Chondrocyte (in vitro differentiated cells): ENCODE measurements at regions not wholly inside any gene's neighbourhood (a gene's known extent, or its start where the extent isn't known, plus 50 kb on each side); places are given as distances from the start of the nearest gene placed in this dataset.
"Not testable (repeated sequence)": the region's sequence is repeated elsewhere in the genome, so short reads cannot be mapped to it uniquely, and the experiment has no call there.

Experiments used
- DNase-seq: peaks from one replicate; pipeline ENCODE4 v3.0.0; 2021; ENCODE audit warnings: mixed read lengths, low spot score
- H3K27ac Mint-ChIP-seq: one replicate; pipeline ENCODE4 v1.8.0; 2021; ENCODE audit warnings: mild to moderate bottlenecking, moderate library complexity, mixed read lengths; ENCODE audit not compliant: unreplicated experiment
- H3K27me3 Mint-ChIP-seq: 2 replicates; pipeline ENCODE4 v1.8.0; 2021; ENCODE audit warnings: low read depth, mixed read lengths
- H3K36me3 Mint-ChIP-seq: 2 replicates; pipeline ENCODE4 v1.8.0; 2021; ENCODE audit warnings: low read depth, mixed read lengths
- H3K4me1 Mint-ChIP-seq: 2 replicates; pipeline ENCODE4 v1.8.0; 2021; ENCODE audit warnings: low read depth, mild to moderate bottlenecking, mixed read lengths
- H3K4me3 Mint-ChIP-seq: one replicate; pipeline ENCODE4 v1.8.0; 2021; ENCODE audit warnings: mild to moderate bottlenecking, moderate library complexity, mixed read lengths; ENCODE audit not compliant: unreplicated experiment
- H3K9me3 Mint-ChIP-seq: 2 replicates; pipeline ENCODE4 v1.8.0; 2021; ENCODE audit warnings: low read depth, mixed read lengths
- CTCF ChIP-seq: fragments of 200-600 bp; sonication (generic); IDR thresholded peaks from 2 replicates; pipeline ENCODE4 v1.5.0; 2021; ENCODE audit warnings: antibody characterized with exemption, mild to moderate bottlenecking, moderate library complexity

- not testable (repeated sequence) for DNase-seq, H3K4me3 Mint-ChIP-seq, H3K4me1 Mint-ChIP-seq, H3K27ac Mint-ChIP-seq, H3K36me3 Mint-ChIP-seq, H3K9me3 Mint-ChIP-seq
- peaks cover 23% of the 10 kb centered on the region for H3K27me3 Mint-ChIP-seq
Observed at GRCh38 chr15:84395881-84396280, 160.3 kb downstream of the GOLGA6L4 start.

- not testable (repeated sequence) for H3K9me3 Mint-ChIP-seq, DNase-seq, H3K4me3 Mint-ChIP-seq, H3K36me3 Mint-ChIP-seq, H3K4me1 Mint-ChIP-seq, H3K27ac Mint-ChIP-seq
- peaks cover 13% of the 10 kb centered on the region for H3K27me3 Mint-ChIP-seq
Observed at GRCh38 chr15:84397066-84397465, 161.5 kb downstream of the GOLGA6L4 start.

GRCh38 chr15:84398087-84398486, 162.5 kb downstream of the GOLGA6L4 start:
- H3K36me3 Mint-ChIP-seq, H3K9me3 Mint-ChIP-seq, H3K27ac Mint-ChIP-seq, DNase-seq, H3K4me1 Mint-ChIP-seq, H3K4me3 Mint-ChIP-seq, H3K27me3 Mint-ChIP-seq: not testable (repeated sequence)

GRCh38 chr15:84398763-84399701, 163.5 kb downstream of the GOLGA6L4 start:
- H3K4me3 Mint-ChIP-seq: no peak overlapping the region
- DNase-seq: no peak
- no peak overlapping the region for H3K27ac Mint-ChIP-seq
- no peaks in the 10 kb centered on the region for H3K9me3 Mint-ChIP-seq
- TF ChIP-seq CTCF: no peak
- peaks cover 4% of the 10 kb centered on the region for H3K36me3 Mint-ChIP-seq
- H3K27me3 Mint-ChIP-seq: peaks cover under 1% of the 10 kb centered on the region
- H3K4me1 Mint-ChIP-seq: no peaks in the 10 kb centered on the region

GRCh38 chr15:84400017-84400740, 164.6 kb downstream of the GOLGA6L4 start:
- no peak for TF ChIP-seq CTCF
- Mint-ChIP-seq H3K27me3 (no peaks in the 10 kb centered on the region), H3K9me3 (no peaks in the 10 kb centered on the region), H3K27ac (no peak overlapping the region), H3K4me1 (no peaks in the 10 kb centered on the region), H3K36me3 (peaks cover 4% of the 10 kb centered on the region), H3K4me3 (no peak overlapping the region)
- no peak for DNase-seq

GRCh38 chr15:84400820-84401219, 165.2 kb downstream of the GOLGA6L4 start:
- no peak for TF ChIP-seq CTCF
- Mint-ChIP-seq H3K27me3 (no peaks in the 10 kb centered on the region), H3K4me3 (no peak overlapping the region), H3K27ac (no peak overlapping the region), H3K4me1 (no peaks in the 10 kb centered on the region), H3K36me3 (peaks cover 4% of the 10 kb centered on the region), H3K9me3 (no peaks in the 10 kb centered on the region)
- no peak for DNase-seq

GRCh38 chr15:84401461-84401860, 165.9 kb downstream of the GOLGA6L4 start:
- DNase-seq, H3K9me3 Mint-ChIP-seq, H3K27ac Mint-ChIP-seq, H3K4me3 Mint-ChIP-seq, H3K4me1 Mint-ChIP-seq, H3K27me3 Mint-ChIP-seq, H3K36me3 Mint-ChIP-seq: not testable (repeated sequence)

GRCh38 chr15:84401891-84402840, 166.6 kb downstream of the GOLGA6L4 start:
- not testable (repeated sequence) for H3K27ac Mint-ChIP-seq, DNase-seq, H3K4me3 Mint-ChIP-seq, H3K36me3 Mint-ChIP-seq, H3K4me1 Mint-ChIP-seq, H3K9me3 Mint-ChIP-seq, H3K27me3 Mint-ChIP-seq
